ENCODE measurements at regions not wholly inside any gene's neighbourhood (a gene's known extent, or its start where the extent isn't known, plus 50 kb on each side); places are given as distances from the start of the nearest gene placed in this dataset.

- no peak for DNase-seq
- H2BK5ac ChIP-seq (ENCODE audit: low read depth, low read length, poor library complexity), result no peak overlapping the region
- H2BK12ac ChIP-seq (ENCODE audit: low read length), result no peak overlapping the region
- H3K4me2 ChIP-seq (ENCODE audit: low read length), result no peak overlapping the region
- H3K79me2 ChIP-seq (ENCODE audit: control insufficient read depth, insufficient read depth, low read length, poor library complexity), result no peaks in the 10 kb centered on the region
- no CpG with 5 or more reads among the region's 7 CpGs for WGBS (ENCODE audit: extremely low coverage, insufficient coverage, insufficient read length)
- H4K8ac ChIP-seq (ENCODE audit: low read depth, low read length), result no peak overlapping the region
- H3K4me1 ChIP-seq (ENCODE audit: control insufficient read depth in 1 of 2, insufficient read depth in 2 of 2, low read length in 2 of 2), result peaks cover 3% of the 10 kb centered on the region in 2 experiments
- no peak overlapping the region for H4K91ac ChIP-seq (ENCODE audit: low read depth, low read length)
- H2AK5ac ChIP-seq (ENCODE audit: low read length), result no peak overlapping the region
- no peaks in the 10 kb centered on the region for H3K79me1 ChIP-seq (ENCODE audit: low read length)
- H3K18ac ChIP-seq (ENCODE audit: low read length), result no peak overlapping the region
- H2AFZ ChIP-seq (ENCODE audit: insufficient read depth, low read length, poor library complexity), result no peak overlapping the region
- H3K36me3 ChIP-seq (ENCODE audit: control insufficient read depth in 1 of 2, insufficient read depth in 2 of 2, low read length in 2 of 2), result no peaks in the 10 kb centered on the region
- no peak overlapping the region for H3K23ac ChIP-seq (ENCODE audit: low read length)
- no peak overlapping the region for H3K4me3 ChIP-seq (ENCODE audit: low read depth, low read length)
- no peak overlapping the region for H3K4ac ChIP-seq (ENCODE audit: low read depth, low read length)
- H3K27me3 ChIP-seq (ENCODE audit: insufficient read depth, low read length), result no peaks in the 10 kb centered on the region
- no peak overlapping the region for H4K12ac ChIP-seq (ENCODE audit: low read depth, low read length)
- no peak overlapping the region for H2BK120ac ChIP-seq (ENCODE audit: insufficient read depth, low read length, poor library complexity)
- no peak overlapping the region for H3K14ac ChIP-seq (ENCODE audit: low read length)
- H3K9me3 ChIP-seq (ENCODE audit: insufficient read depth, low read depth, low read length), result no peaks in the 10 kb centered on the region
- no peak overlapping the region for H3K27ac ChIP-seq (ENCODE audit: low read depth, low read length)
- H3K9ac ChIP-seq (ENCODE audit: low read length), result no peak overlapping the region
Observed at GRCh38 chr2:234308073-234308812, 188.6 kb downstream of the ARL4C start.

GRCh38 chr2:234307322-234307961 lies 189.4 kb downstream of the ARL4C start:
- WGBS (ENCODE audit: extremely low coverage, insufficient coverage, insufficient read length), result no CpG with 5 or more reads among the region's 4 CpGs
- Histone ChIP-seq H4K12ac (ENCODE audit: low read depth, low read length) (no peak overlapping the region), H3K4me3 (ENCODE audit: low read depth, low read length) (no peak overlapping the region), H4K8ac (ENCODE audit: low read depth, low read length) (no peak overlapping the region), H3K23ac (ENCODE audit: low read length) (no peak overlapping the region), H2BK5ac (ENCODE audit: low read depth, low read length, poor library complexity) (no peak overlapping the region), H3K9ac (ENCODE audit: low read length) (no peak overlapping the region), H3K4me2 (ENCODE audit: low read length) (no peak overlapping the region), H2BK120ac (ENCODE audit: insufficient read depth, low read length, poor library complexity) (no peak overlapping the region), H3K36me3 (ENCODE audit: control insufficient read depth in 1 of 2, insufficient read depth in 2 of 2, low read length in 2 of 2) (no peaks in the 10 kb centered on the region), H3K79me1 (ENCODE audit: low read length) (no peaks in the 10 kb centered on the region), H2AFZ (ENCODE audit: insufficient read depth, low read length, poor library complexity) (no peak overlapping the region), H2BK12ac (ENCODE audit: low read length) (no peak overlapping the region), H3K4me1 (ENCODE audit: control insufficient read depth in 1 of 2, insufficient read depth in 2 of 2, low read length in 2 of 2) (peaks cover 5% of the 10 kb centered on the region in 2 experiments), H3K27me3 (ENCODE audit: insufficient read depth, low read length) (no peaks in the 10 kb centered on the region), H3K79me2 (ENCODE audit: control insufficient read depth, insufficient read depth, low read length, poor library complexity) (no peaks in the 10 kb centered on the region), H3K4ac (ENCODE audit: low read depth, low read length) (no peak overlapping the region), H3K9me3 (ENCODE audit: insufficient read depth, low read depth, low read length) (no peaks in the 10 kb centered on the region), H4K91ac (ENCODE audit: low read depth, low read length) (no peak overlapping the region), H3K14ac (ENCODE audit: low read length) (no peak overlapping the region), H3K18ac (ENCODE audit: low read length) (no peak overlapping the region), H2AK5ac (ENCODE audit: low read length) (no peak overlapping the region), H3K27ac (ENCODE audit: low read depth, low read length) (no peak overlapping the region)
- DNase-seq, result no peak

GRCh38 chr2:234306426-234307173 lies 190.3 kb downstream of the ARL4C start:
- no peak overlapping the region for H4K91ac ChIP-seq (ENCODE audit: low read depth, low read length)
- H3K36me3 ChIP-seq (ENCODE audit: control insufficient read depth in 1 of 2, insufficient read depth in 2 of 2, low read length in 2 of 2), result no peaks in the 10 kb centered on the region
- no peak overlapping the region for H2BK5ac ChIP-seq (ENCODE audit: low read depth, low read length, poor library complexity)
- peak in 1 of 2 donors; percentile 23 for DNase-seq
- no peaks in the 10 kb centered on the region for H3K79me2 ChIP-seq (ENCODE audit: control insufficient read depth, insufficient read depth, low read length, poor library complexity)
- no peak overlapping the region for H3K23ac ChIP-seq (ENCODE audit: low read length)
- no peak overlapping the region for H3K27ac ChIP-seq (ENCODE audit: low read depth, low read length)
- no peak overlapping the region for H2BK120ac ChIP-seq (ENCODE audit: insufficient read depth, low read length, poor library complexity)
- H3K4me1 ChIP-seq (ENCODE audit: control insufficient read depth in 1 of 2, insufficient read depth in 2 of 2, low read length in 2 of 2), result peaks cover 8 to 9% of the 10 kb centered on the region in 2 experiments
- H4K12ac ChIP-seq (ENCODE audit: low read depth, low read length), result no peak overlapping the region
- no peak overlapping the region for H3K14ac ChIP-seq (ENCODE audit: low read length)
- H2AFZ ChIP-seq (ENCODE audit: insufficient read depth, low read length, poor library complexity), result no peak overlapping the region
- H3K9me3 ChIP-seq (ENCODE audit: insufficient read depth, low read depth, low read length), result no peaks in the 10 kb centered on the region
- no peak overlapping the region for H3K18ac ChIP-seq (ENCODE audit: low read length)
- H3K79me1 ChIP-seq (ENCODE audit: low read length), result no peaks in the 10 kb centered on the region
- no peak overlapping the region for H3K4me3 ChIP-seq (ENCODE audit: low read depth, low read length)
- no peak overlapping the region for H2BK12ac ChIP-seq (ENCODE audit: low read length)
- H3K4ac ChIP-seq (ENCODE audit: low read depth, low read length), result no peak overlapping the region
- H2AK5ac ChIP-seq (ENCODE audit: low read length), result peak overlapping the region; percentile 24
- no peaks in the 10 kb centered on the region for H3K27me3 ChIP-seq (ENCODE audit: insufficient read depth, low read length)
- no peak overlapping the region for H3K9ac ChIP-seq (ENCODE audit: low read length)
- WGBS (ENCODE audit: extremely low coverage, insufficient coverage, insufficient read length), result no CpG with 5 or more reads among the region's 9 CpGs
- H3K4me2 ChIP-seq (ENCODE audit: low read length), result no peak overlapping the region
- no peak overlapping the region for H4K8ac ChIP-seq (ENCODE audit: low read depth, low read length)

- H3K36me3 ChIP-seq (ENCODE audit: control insufficient read depth in 1 of 2, insufficient read depth in 2 of 2, low read length in 2 of 2), result no peaks in the 10 kb centered on the region
- peak; percentile 93 to 95 for DNase-seq
- H2AK5ac ChIP-seq (ENCODE audit: low read length), result no peak overlapping the region
- no peaks in the 10 kb centered on the region for H3K9me3 ChIP-seq (ENCODE audit: insufficient read depth, low read depth, low read length)
- no peak overlapping the region for H3K4me2 ChIP-seq (ENCODE audit: low read length)
- H2BK120ac ChIP-seq (ENCODE audit: insufficient read depth, low read length, poor library complexity), result no peak overlapping the region
- no peak overlapping the region for H4K12ac ChIP-seq (ENCODE audit: low read depth, low read length)
- no peak overlapping the region for H3K14ac ChIP-seq (ENCODE audit: low read length)
- H3K27me3 ChIP-seq (ENCODE audit: insufficient read depth, low read length), result no peaks in the 10 kb centered on the region
- H2BK5ac ChIP-seq (ENCODE audit: low read depth, low read length, poor library complexity), result no peak overlapping the region
- no peaks in the 10 kb centered on the region for H3K79me2 ChIP-seq (ENCODE audit: control insufficient read depth, insufficient read depth, low read length, poor library complexity)
- H3K79me1 ChIP-seq (ENCODE audit: low read length), result no peaks in the 10 kb centered on the region
- H4K91ac ChIP-seq (ENCODE audit: low read depth, low read length), result no peak overlapping the region
- H3K18ac ChIP-seq (ENCODE audit: low read length), result no peak overlapping the region
- no peak overlapping the region for H3K4me3 ChIP-seq (ENCODE audit: low read depth, low read length)
- no peak overlapping the region for H4K8ac ChIP-seq (ENCODE audit: low read depth, low read length)
- no peak overlapping the region for H3K27ac ChIP-seq (ENCODE audit: low read depth, low read length)
- no peak overlapping the region for H3K23ac ChIP-seq (ENCODE audit: low read length)
- H2BK12ac ChIP-seq (ENCODE audit: low read length), result no peak overlapping the region
- H2AFZ ChIP-seq (ENCODE audit: insufficient read depth, low read length, poor library complexity), result no peak overlapping the region
- no peak overlapping the region for H3K4ac ChIP-seq (ENCODE audit: low read depth, low read length)
- peaks cover 8 to 11% of the 10 kb centered on the region in 2 experiments for H3K4me1 ChIP-seq (ENCODE audit: control insufficient read depth in 1 of 2, insufficient read depth in 2 of 2, low read length in 2 of 2)
- WGBS (ENCODE audit: extremely low coverage, insufficient coverage, insufficient read length), result no CpG with 5 or more reads among the region's 4 CpGs
- H3K9ac ChIP-seq (ENCODE audit: low read length), result no peak overlapping the region
Observed at GRCh38 chr2:234305846-234306245, 191.0 kb downstream of the ARL4C start.
